Erythroblast (primary cell): ENCODE measurements at regions not wholly inside any gene's neighbourhood (a gene's known extent, or its start where the extent isn't known, plus 50 kb on each side); places are given as distances from the start of the nearest gene placed in this dataset.

ENCODE experiments used
- GATA1 ChIP-seq: IDR thresholded peaks from 2 replicates; pipeline ENCODE4 v1.6.1; 2011; ENCODE audit warnings: low read depth, mild to moderate bottlenecking, control low read depth, low read length, moderate library complexity
- POLR2A ChIP-seq: IDR thresholded peaks from 2 replicates; pipeline ENCODE4 v1.6.1; 2011; ENCODE audit warnings: mild to moderate bottlenecking, low read length

DNA sequence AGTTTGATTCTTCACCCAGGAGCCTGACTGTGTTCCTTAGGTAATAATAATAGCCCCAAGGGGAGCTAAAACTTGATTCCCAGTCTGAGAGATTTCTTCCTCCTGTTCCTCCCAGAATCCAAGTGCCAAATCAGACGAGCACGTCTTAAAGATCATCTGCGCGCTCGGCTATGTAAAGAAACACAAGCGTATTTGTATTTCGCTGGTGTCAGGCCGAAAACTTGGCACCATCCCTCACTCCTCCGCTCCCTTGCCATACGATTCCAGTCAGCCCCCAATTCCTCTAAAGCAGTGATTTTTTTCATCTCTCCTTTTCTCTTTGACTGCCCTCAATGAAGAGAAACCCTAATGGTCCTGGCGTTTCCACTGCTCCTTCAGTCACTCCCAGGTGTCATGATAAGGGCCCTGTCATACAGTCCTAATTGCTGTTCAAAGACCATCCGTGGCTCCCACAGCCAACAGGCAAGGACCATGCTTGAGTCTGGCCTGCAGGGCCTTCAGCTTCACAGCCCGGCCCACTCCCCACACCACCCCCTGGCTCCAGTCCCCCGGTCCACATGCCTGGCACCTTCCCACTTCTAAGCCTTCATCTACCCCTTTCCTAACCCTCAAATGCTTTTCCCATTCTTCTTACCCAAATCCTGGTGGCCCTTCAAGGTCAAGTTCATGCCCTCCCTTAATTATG lies 130.8 kb upstream of the ID2 start:
- TF ChIP-seq POLR2A (no peak), GATA1 (no peak)
